ENCODE measurements at regions not wholly inside any gene's neighbourhood (a gene's known extent, or its start where the extent isn't known, plus 50 kb on each side); places are given as distances from the start of the nearest gene placed in this dataset.

- Histone ChIP-seq H3K4me1 (ENCODE audit: insufficient read depth, low read length) (no peaks in the 10 kb centered on the region), H3K4me3 (ENCODE audit: low read length) (no peak overlapping the region), H3K36me3 (ENCODE audit: insufficient read depth, low read length) (no peaks in the 10 kb centered on the region), H3K27me3 (ENCODE audit: insufficient read depth, low read length) (no peaks in the 10 kb centered on the region), H3K9me3 (ENCODE audit: low read length) (no peaks in the 10 kb centered on the region), H2AFZ (ENCODE audit: low read depth, low read length) (no peak overlapping the region)
Measured at GRCh38 chr6:92166666-92167065, 1252.7 kb downstream of the EPHA7 start.

GRCh38 chr6:92161953-92162352 is 1257.4 kb downstream of the EPHA7 start:
- no peaks in the 10 kb centered on the region for H3K4me1 ChIP-seq (ENCODE audit: insufficient read depth, low read length)
- no peak overlapping the region for H2AFZ ChIP-seq (ENCODE audit: low read depth, low read length)
- no peaks in the 10 kb centered on the region for H3K9me3 ChIP-seq (ENCODE audit: low read length)
- H3K4me3 ChIP-seq (ENCODE audit: low read length): no peak overlapping the region
- no peaks in the 10 kb centered on the region for H3K36me3 ChIP-seq (ENCODE audit: insufficient read depth, low read length)
- no peaks in the 10 kb centered on the region for H3K27me3 ChIP-seq (ENCODE audit: insufficient read depth, low read length)

- no peaks in the 10 kb centered on the region for H3K36me3 ChIP-seq (ENCODE audit: insufficient read depth, low read length)
- H3K27me3 ChIP-seq (ENCODE audit: insufficient read depth, low read length): no peaks in the 10 kb centered on the region
- H2AFZ ChIP-seq (ENCODE audit: low read depth, low read length): no peak overlapping the region
- no peaks in the 10 kb centered on the region for H3K9me3 ChIP-seq (ENCODE audit: low read length)
- H3K4me1 ChIP-seq (ENCODE audit: insufficient read depth, low read length): no peaks in the 10 kb centered on the region
- H3K4me3 ChIP-seq (ENCODE audit: low read length): no peak overlapping the region
Measured at GRCh38 chr6:92160226-92160625, 1259.1 kb downstream of the EPHA7 start.

GRCh38 chr6:92159046-92159445 is 1260.3 kb downstream of the EPHA7 start:
- no peaks in the 10 kb centered on the region for H3K4me1 ChIP-seq (ENCODE audit: insufficient read depth, low read length)
- no peaks in the 10 kb centered on the region for H3K36me3 ChIP-seq (ENCODE audit: insufficient read depth, low read length)
- no peak overlapping the region for H2AFZ ChIP-seq (ENCODE audit: low read depth, low read length)
- no peaks in the 10 kb centered on the region for H3K27me3 ChIP-seq (ENCODE audit: insufficient read depth, low read length)
- no peak overlapping the region for H3K4me3 ChIP-seq (ENCODE audit: low read length)
- no peaks in the 10 kb centered on the region for H3K9me3 ChIP-seq (ENCODE audit: low read length)

- H3K9me3 ChIP-seq (ENCODE audit: low read length): no peaks in the 10 kb centered on the region
- H3K4me1 ChIP-seq (ENCODE audit: insufficient read depth, low read length): no peaks in the 10 kb centered on the region
- H2AFZ ChIP-seq (ENCODE audit: low read depth, low read length): no peak overlapping the region
- no peaks in the 10 kb centered on the region for H3K27me3 ChIP-seq (ENCODE audit: insufficient read depth, low read length)
- no peak overlapping the region for H3K4me3 ChIP-seq (ENCODE audit: low read length)
- no peaks in the 10 kb centered on the region for H3K36me3 ChIP-seq (ENCODE audit: insufficient read depth, low read length)
Measured at GRCh38 chr6:92150553-92150952, 1268.8 kb downstream of the EPHA7 start.

GRCh38 chr6:92147246-92147645 is 1272.1 kb downstream of the EPHA7 start:
- Histone ChIP-seq H3K27me3 (ENCODE audit: insufficient read depth, low read length) (no peaks in the 10 kb centered on the region), H2AFZ (ENCODE audit: low read depth, low read length) (no peak overlapping the region), H3K4me1 (ENCODE audit: insufficient read depth, low read length) (no peaks in the 10 kb centered on the region), H3K4me3 (ENCODE audit: low read length) (no peak overlapping the region), H3K36me3 (ENCODE audit: insufficient read depth, low read length) (no peaks in the 10 kb centered on the region), H3K9me3 (ENCODE audit: low read length) (no peaks in the 10 kb centered on the region)

GRCh38 chr6:92139601-92140000 is 1279.8 kb downstream of the EPHA7 start:
- no peaks in the 10 kb centered on the region for H3K9me3 ChIP-seq (ENCODE audit: low read length)
- H3K36me3 ChIP-seq (ENCODE audit: insufficient read depth, low read length): no peaks in the 10 kb centered on the region
- H3K27me3 ChIP-seq (ENCODE audit: insufficient read depth, low read length): no peaks in the 10 kb centered on the region
- no peak overlapping the region for H2AFZ ChIP-seq (ENCODE audit: low read depth, low read length)
- H3K4me3 ChIP-seq (ENCODE audit: low read length): no peak overlapping the region
- H3K4me1 ChIP-seq (ENCODE audit: insufficient read depth, low read length): no peaks in the 10 kb centered on the region

GRCh38 chr6:92132957-92133356 is 1286.4 kb downstream of the EPHA7 start:
- H3K9me3 ChIP-seq (ENCODE audit: low read length): no peaks in the 10 kb centered on the region
- H3K4me3 ChIP-seq (ENCODE audit: low read length): no peak overlapping the region
- H3K4me1 ChIP-seq (ENCODE audit: insufficient read depth, low read length): no peaks in the 10 kb centered on the region

GRCh38 chr6:92132457-92132856 is 1286.9 kb downstream of the EPHA7 start:
- Histone ChIP-seq H3K27me3 (ENCODE audit: insufficient read depth, low read length) (no peaks in the 10 kb centered on the region), H3K4me1 (ENCODE audit: insufficient read depth, low read length) (no peaks in the 10 kb centered on the region), H3K36me3 (ENCODE audit: insufficient read depth, low read length) (no peaks in the 10 kb centered on the region), H2AFZ (ENCODE audit: low read depth, low read length) (no peak overlapping the region), H3K9me3 (ENCODE audit: low read length) (no peaks in the 10 kb centered on the region), H3K4me3 (ENCODE audit: low read length) (no peak overlapping the region)

More at GRCh38 chr6:92132957-92133356, 1286.4 kb downstream of the EPHA7 start:
- H2AFZ ChIP-seq (ENCODE audit: low read depth, low read length): no peak overlapping the region
- H3K27me3 ChIP-seq (ENCODE audit: insufficient read depth, low read length): no peaks in the 10 kb centered on the region
- no peaks in the 10 kb centered on the region for H3K36me3 ChIP-seq (ENCODE audit: insufficient read depth, low read length)

- no peaks in the 10 kb centered on the region for H3K27me3 ChIP-seq (ENCODE audit: insufficient read depth, low read length)
- no peak overlapping the region for H3K4me3 ChIP-seq (ENCODE audit: low read length)
- H2AFZ ChIP-seq (ENCODE audit: low read depth, low read length): no peak overlapping the region
- H3K4me1 ChIP-seq (ENCODE audit: insufficient read depth, low read length): no peaks in the 10 kb centered on the region
- no peaks in the 10 kb centered on the region for H3K36me3 ChIP-seq (ENCODE audit: insufficient read depth, low read length)
- no peaks in the 10 kb centered on the region for H3K9me3 ChIP-seq (ENCODE audit: low read length)
Measured at GRCh38 chr6:92130944-92131343, 1288.4 kb downstream of the EPHA7 start.

GRCh38 chr6:92126983-92127382 is 1292.4 kb downstream of the EPHA7 start:
- Histone ChIP-seq H3K27me3 (ENCODE audit: insufficient read depth, low read length) (no peaks in the 10 kb centered on the region), H2AFZ (ENCODE audit: low read depth, low read length) (no peak overlapping the region), H3K4me3 (ENCODE audit: low read length) (no peak overlapping the region), H3K4me1 (ENCODE audit: insufficient read depth, low read length) (no peaks in the 10 kb centered on the region), H3K36me3 (ENCODE audit: insufficient read depth, low read length) (no peaks in the 10 kb centered on the region), H3K9me3 (ENCODE audit: low read length) (no peaks in the 10 kb centered on the region)

- H3K4me1 ChIP-seq (ENCODE audit: insufficient read depth, low read length): no peaks in the 10 kb centered on the region
- H3K4me3 ChIP-seq (ENCODE audit: low read length): no peak overlapping the region
- no peaks in the 10 kb centered on the region for H3K27me3 ChIP-seq (ENCODE audit: insufficient read depth, low read length)
- no peak overlapping the region for H2AFZ ChIP-seq (ENCODE audit: low read depth, low read length)
- H3K9me3 ChIP-seq (ENCODE audit: low read length): no peaks in the 10 kb centered on the region
- H3K36me3 ChIP-seq (ENCODE audit: insufficient read depth, low read length): no peaks in the 10 kb centered on the region
Measured at GRCh38 chr6:92126088-92126487, 1293.3 kb downstream of the EPHA7 start.

- Histone ChIP-seq H3K36me3 (ENCODE audit: insufficient read depth, low read length) (no peaks in the 10 kb centered on the region), H3K9me3 (ENCODE audit: low read length) (no peaks in the 10 kb centered on the region), H3K27me3 (ENCODE audit: insufficient read depth, low read length) (no peaks in the 10 kb centered on the region), H3K4me3 (ENCODE audit: low read length) (no peak overlapping the region), H2AFZ (ENCODE audit: low read depth, low read length) (no peak overlapping the region), H3K4me1 (ENCODE audit: insufficient read depth, low read length) (no peaks in the 10 kb centered on the region)
Measured at GRCh38 chr6:92125681-92126080, 1293.7 kb downstream of the EPHA7 start.

GRCh38 chr6:92124200-92124651 is 1295.1 kb downstream of the EPHA7 start:
- H3K36me3 ChIP-seq (ENCODE audit: insufficient read depth, low read length): no peaks in the 10 kb centered on the region
- H3K4me3 ChIP-seq (ENCODE audit: low read length): no peak overlapping the region
- H3K4me1 ChIP-seq (ENCODE audit: insufficient read depth, low read length): no peaks in the 10 kb centered on the region
- no peak overlapping the region for H2AFZ ChIP-seq (ENCODE audit: low read depth, low read length)
- H3K27me3 ChIP-seq (ENCODE audit: insufficient read depth, low read length): no peaks in the 10 kb centered on the region
- H3K9me3 ChIP-seq (ENCODE audit: low read length): no peaks in the 10 kb centered on the region

Measured in neuron (in vitro differentiated cells).